ENCODE measurements at regions not wholly inside any gene's neighbourhood (a gene's known extent, or its start where the extent isn't known, plus 50 kb on each side); places are given as distances from the start of the nearest gene placed in this dataset.
A peak's percentile ranks its signal among the peaks of the same experiment; 100 is the strongest.

DNA sequence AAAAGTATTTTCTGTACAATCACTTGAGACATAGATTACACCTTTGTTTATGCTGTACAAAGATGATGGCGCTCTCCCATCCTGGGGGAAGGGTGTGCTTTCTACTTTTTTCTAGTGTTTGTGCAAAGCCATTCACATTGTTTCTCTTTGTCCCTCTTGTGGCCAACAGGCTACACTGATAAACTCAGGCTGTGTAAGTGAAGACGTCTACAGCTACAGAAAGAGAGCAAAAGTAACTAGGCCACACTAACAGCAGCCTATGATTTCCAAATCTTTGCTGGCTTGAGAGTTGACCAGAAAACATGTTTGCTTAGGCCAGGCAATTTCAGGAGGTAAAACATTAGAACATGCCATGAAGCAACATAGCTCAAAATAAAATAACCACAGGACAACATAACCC, 75.1 kb downstream of the FOXB1 start:
- TF ChIP-seq CTCF (IDR thresholded peaks at IDR 0.05; ENCODE audit: poor library complexity) (peak; percentile 25), EZH2phosphoT487 (IDR thresholded peaks at IDR 0.05; ENCODE audit: low read depth, severe bottlenecking, unreplicated experiment) (no peak), EZH2 (IDR thresholded peaks at IDR 0.05; ENCODE audit: borderline replicate concordance) (no peak)

All from hepatocyte (in vitro differentiated cells).